DMS 273 (cell line): ENCODE measurements at regions not wholly inside any gene's neighbourhood (a gene's known extent, or its start where the extent isn't known, plus 50 kb on each side); places are given as distances from the start of the nearest gene placed in this dataset.
"Not testable (repeated sequence)": the region's sequence is repeated elsewhere in the genome, so short reads cannot be mapped to it uniquely, and the experiment has no call there.

Experiments
- DNase-seq: peaks from one replicate; lab custom pipeline; 2025; ENCODE audit not compliant: unreplicated experiment; lab: John Stamatoyannopoulos, UW

GRCh38 chr7:65722361-65722792, 150.5 kb upstream of the VKORC1L1 start:
- DNase-seq, result peak; percentile 66

- not testable (repeated sequence) for DNase-seq
Observed at GRCh38 chr7:65727182-65727581, 145.7 kb upstream of the VKORC1L1 start.

- no peak for DNase-seq
Observed at GRCh38 chr7:65731129-65731528, 141.7 kb upstream of the VKORC1L1 start.

GRCh38 chr7:65731562-65732035, 141.3 kb upstream of the VKORC1L1 start:
- no peak for DNase-seq

GRCh38 chr7:65744406-65744805, 128.5 kb upstream of the VKORC1L1 start:
- DNase-seq, result no peak

GRCh38 chr7:65746398-65746669, 126.5 kb upstream of the VKORC1L1 start:
- DNase-seq, result no peak

GRCh38 chr7:65749039-65749438, 123.8 kb upstream of the VKORC1L1 start:
- no peak for DNase-seq

- no peak for DNase-seq
Observed at GRCh38 chr7:65749518-65749917, 123.4 kb upstream of the VKORC1L1 start.

GRCh38 chr7:65750511-65751344, 122.1 kb upstream of the VKORC1L1 start:
- DNase-seq, result peak; percentile 98

- not testable (repeated sequence) for DNase-seq
Observed at GRCh38 chr7:65754070-65754469, 118.8 kb upstream of the VKORC1L1 start.

GRCh38 chr7:65758991-65759390, 113.9 kb upstream of the VKORC1L1 start:
- DNase-seq, result not testable (repeated sequence)

- not testable (repeated sequence) for DNase-seq
Observed at GRCh38 chr7:65762712-65763111, 110.2 kb upstream of the VKORC1L1 start.

GRCh38 chr7:65763114-65763513, 109.8 kb upstream of the VKORC1L1 start:
- DNase-seq, result not testable (repeated sequence)

GRCh38 chr7:65770473-65771225, 102.2 kb upstream of the VKORC1L1 start:
- DNase-seq, result peak; percentile 96

GRCh38 chr7:65771226-65771569, 101.7 kb upstream of the VKORC1L1 start:
- DNase-seq, result peak; percentile 49

- not testable (repeated sequence) for DNase-seq
Observed at GRCh38 chr7:65776677-65777076, 96.2 kb upstream of the VKORC1L1 start.

GRCh38 chr7:65789943-65790342, 82.9 kb upstream of the VKORC1L1 start:
- not testable (repeated sequence) for DNase-seq

- DNase-seq, result not testable (repeated sequence)
Observed at GRCh38 chr7:65791788-65792187, 81.1 kb upstream of the VKORC1L1 start.

- DNase-seq, result not testable (repeated sequence)
Observed at GRCh38 chr7:65792726-65793125, 80.1 kb upstream of the VKORC1L1 start.

- DNase-seq, result not testable (repeated sequence)
Observed at GRCh38 chr7:65794671-65795391, 78.0 kb upstream of the VKORC1L1 start.

- not testable (repeated sequence) for DNase-seq
Observed at GRCh38 chr7:65795392-65795716, 77.5 kb upstream of the VKORC1L1 start.

GRCh38 chr7:65796205-65796604, 76.7 kb upstream of the VKORC1L1 start:
- no peak for DNase-seq
